DOHH2 (cell line): ENCODE measurements at regions not wholly inside any gene's neighbourhood (a gene's known extent, or its start where the extent isn't known, plus 50 kb on each side); places are given as distances from the start of the nearest gene placed in this dataset.

Experiments used
- H3F3A ChIP-seq: fragments of 200-600 bp; sonication (generic), shearing (Covaris generic); 2 replicates; pipeline ENCODE4 v1.6.0; 2016; ENCODE audit warnings: antibody characterized with exemption, mild to moderate bottlenecking; ENCODE audit not compliant: control insufficient read depth, insufficient read depth
- H3K27ac ChIP-seq: fragments of 200-600 bp; sonication (generic); 2 replicates; pipeline ENCODE4 v1.5.1; 2014; ENCODE audit warnings: low read depth, mild to moderate bottlenecking, low read length, moderate library complexity
- H3K27me3 ChIP-seq: fragments of 200-600 bp; sonication (generic); 2 replicates; pipeline ENCODE4 v1.6.1; 2014; ENCODE audit warnings: mild to moderate bottlenecking, low read length, mixed read lengths; ENCODE audit not compliant: control insufficient read depth
- H3K36me3 ChIP-seq: fragments of 200-600 bp; sonication (generic); 2 replicates; pipeline ENCODE4 v1.6.1; 2014; ENCODE audit warnings: mild to moderate bottlenecking, low read length, moderate library complexity, mixed read lengths; ENCODE audit not compliant: control insufficient read depth
- H3K4me1 ChIP-seq: fragments of 200-600 bp; sonication (generic); 2 replicates; pipeline ENCODE4 v1.6.1; 2014; ENCODE audit warnings: mild to moderate bottlenecking, low read length, mixed read lengths; ENCODE audit not compliant: control insufficient read depth
- H3K4me2 ChIP-seq: fragments of 200-600 bp; sonication (generic); 2 replicates; pipeline ENCODE4 v1.6.0; 2014; ENCODE audit warnings: mild to moderate bottlenecking, low read length, moderate library complexity
- H3K4me3 ChIP-seq: fragments of 200-600 bp; sonication (generic); 2 replicates; pipeline ENCODE4 v1.5.1; 2014; ENCODE audit warnings: mild to moderate bottlenecking, low read length, mixed read lengths
- H3K79me2 ChIP-seq: fragments of 200-600 bp; sonication (generic); 2 replicates; pipeline ENCODE4 v1.6.1; 2014; ENCODE audit warnings: mild to moderate bottlenecking, low read length, mixed read lengths; ENCODE audit not compliant: control insufficient read depth
- H3K9me2 ChIP-seq: fragments of 200-600 bp; sonication (generic); replicated peaks from 2 replicates; pipeline ENCODE4 v1.6.1; 2014; ENCODE audit warnings: mild to moderate bottlenecking, low read length, mixed read lengths; ENCODE audit not compliant: control insufficient read depth
- H3K9me3 ChIP-seq: fragments of 200-600 bp; sonication (generic); 2 replicates; pipeline ENCODE4 v1.6.1; 2014; ENCODE audit warnings: antibody characterized with exemption, low read length, mixed read lengths; ENCODE audit not compliant: control insufficient read depth, insufficient read depth
- H4K20me1 ChIP-seq: fragments of 200-600 bp; sonication (generic); 2 replicates; pipeline ENCODE4 v1.6.0; 2014; ENCODE audit warnings: low read depth, mild to moderate bottlenecking, antibody characterized with exemption, low read length, moderate library complexity; ENCODE audit not compliant: control insufficient read depth, insufficient read depth
- EZH2phosphoT487 ChIP-seq: fragments of 200-600 bp; sonication (generic); IDR thresholded peaks from 2 replicates; pipeline ENCODE4 v1.6.1; 2017; ENCODE audit warnings: borderline replicate concordance, mild to moderate bottlenecking, antibody characterized with exemption, low read length, moderate library complexity, mixed read lengths
- TF ChIP-seq, protein P1 (sequence below): fragments of 200-600 bp; sonication (generic); IDR thresholded peaks from one replicate; pipeline ENCODE4 v1.5.1; 2014; ENCODE audit warnings: antibody characterized with exemption, mild to moderate bottlenecking, low read depth, low read length; ENCODE audit not compliant: poor library complexity, severe bottlenecking

DNA sequence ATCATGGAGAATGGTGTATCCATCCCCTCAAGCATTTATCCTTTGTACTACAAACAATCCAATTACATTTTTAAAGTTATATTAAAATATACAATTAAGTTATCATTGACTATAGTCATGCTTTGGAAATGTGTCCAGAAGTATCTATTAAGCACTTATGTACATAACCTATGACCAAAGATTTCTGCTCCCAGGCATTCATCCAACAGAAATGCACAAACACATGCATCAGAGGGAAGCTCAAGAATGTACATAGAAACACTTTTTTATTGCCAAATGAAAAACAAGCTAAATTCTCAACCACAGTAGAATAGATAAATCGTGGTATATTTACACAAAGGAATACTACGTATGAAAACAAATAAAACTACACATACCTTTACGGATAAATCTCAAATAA, 700.5 kb upstream of the ZNF608 start:
- H3K36me3 ChIP-seq = no peaks in the 10 kb centered on the region
- no peaks in the 10 kb centered on the region for H4K20me1 ChIP-seq
- H3K9me2 ChIP-seq = no peaks in the 10 kb centered on the region
- H3K4me1 ChIP-seq = peaks cover 5% of the 10 kb centered on the region; the same call in 1 of the 2 replicates
- H3F3A ChIP-seq = no peaks in the 10 kb centered on the region
- H3K27me3 ChIP-seq = no peaks in the 10 kb centered on the region
- H3K9me3 ChIP-seq = no peaks in the 10 kb centered on the region
- no peak overlapping the region for H3K4me2 ChIP-seq
- H3K27ac ChIP-seq = no peak overlapping the region
- no peak overlapping the region for H3K4me3 ChIP-seq
- H3K79me2 ChIP-seq = no peaks in the 10 kb centered on the region
- TF ChIP-seq, protein P1, sequence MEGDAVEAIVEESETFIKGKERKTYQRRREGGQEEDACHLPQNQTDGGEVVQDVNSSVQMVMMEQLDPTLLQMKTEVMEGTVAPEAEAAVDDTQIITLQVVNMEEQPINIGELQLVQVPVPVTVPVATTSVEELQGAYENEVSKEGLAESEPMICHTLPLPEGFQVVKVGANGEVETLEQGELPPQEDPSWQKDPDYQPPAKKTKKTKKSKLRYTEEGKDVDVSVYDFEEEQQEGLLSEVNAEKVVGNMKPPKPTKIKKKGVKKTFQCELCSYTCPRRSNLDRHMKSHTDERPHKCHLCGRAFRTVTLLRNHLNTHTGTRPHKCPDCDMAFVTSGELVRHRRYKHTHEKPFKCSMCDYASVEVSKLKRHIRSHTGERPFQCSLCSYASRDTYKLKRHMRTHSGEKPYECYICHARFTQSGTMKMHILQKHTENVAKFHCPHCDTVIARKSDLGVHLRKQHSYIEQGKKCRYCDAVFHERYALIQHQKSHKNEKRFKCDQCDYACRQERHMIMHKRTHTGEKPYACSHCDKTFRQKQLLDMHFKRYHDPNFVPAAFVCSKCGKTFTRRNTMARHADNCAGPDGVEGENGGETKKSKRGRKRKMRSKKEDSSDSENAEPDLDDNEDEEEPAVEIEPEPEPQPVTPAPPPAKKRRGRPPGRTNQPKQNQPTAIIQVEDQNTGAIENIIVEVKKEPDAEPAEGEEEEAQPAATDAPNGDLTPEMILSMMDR = no peak
- TF ChIP-seq EZH2phosphoT487 = no peak

DNA sequence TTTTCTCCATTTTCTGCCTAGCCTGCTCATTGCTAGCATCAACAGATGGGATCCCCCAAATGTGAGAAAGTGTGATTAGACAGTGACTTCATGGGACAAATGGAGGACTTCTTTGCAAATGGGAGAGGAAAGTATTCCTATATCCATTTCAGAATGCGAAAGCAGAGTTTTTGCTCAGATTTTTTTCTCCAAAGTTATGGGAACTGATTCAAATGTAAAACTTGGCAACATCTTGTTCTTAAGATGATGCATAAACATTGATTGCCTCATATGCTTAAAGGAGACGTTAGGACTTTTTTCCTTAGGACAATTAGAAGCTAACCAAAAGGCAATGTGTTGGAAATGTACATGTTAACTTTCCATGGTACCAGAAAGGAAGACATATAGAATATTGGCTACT, 704.3 kb upstream of the ZNF608 start:
- H3K27ac ChIP-seq = no peak overlapping the region
- H3K4me2 ChIP-seq = no peak overlapping the region
- H3K9me3 ChIP-seq = no peaks in the 10 kb centered on the region
- H3F3A ChIP-seq = no peaks in the 10 kb centered on the region
- H3K4me3 ChIP-seq = no peak overlapping the region
- no peak for TF ChIP-seq EZH2phosphoT487
- TF ChIP-seq, protein P1 = no peak
- no peaks in the 10 kb centered on the region for H3K79me2 ChIP-seq
- no peaks in the 10 kb centered on the region for H4K20me1 ChIP-seq
- H3K9me2 ChIP-seq = no peaks in the 10 kb centered on the region
- H3K27me3 ChIP-seq = no peaks in the 10 kb centered on the region
- H3K4me1 ChIP-seq = no peaks in the 10 kb centered on the region
- no peaks in the 10 kb centered on the region for H3K36me3 ChIP-seq

DNA sequence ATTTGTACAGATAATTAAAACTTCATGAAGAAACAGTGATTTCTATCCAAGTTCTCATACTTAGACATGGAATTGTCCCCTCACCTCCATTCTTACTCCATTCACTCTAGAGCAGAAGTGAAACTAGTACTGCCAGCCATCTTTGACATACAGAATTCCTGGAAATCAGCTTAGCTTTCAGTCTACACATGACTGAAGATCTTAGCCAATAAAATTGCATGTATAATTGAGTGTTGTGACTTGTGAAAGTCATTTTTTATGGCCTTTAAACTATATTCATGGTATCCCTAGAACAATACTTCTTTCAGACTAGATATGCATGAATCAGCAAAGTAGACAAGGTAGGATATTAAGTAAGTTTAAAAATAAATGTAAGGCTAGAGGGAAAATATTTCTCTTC, 705.2 kb upstream of the ZNF608 start:
- H3K4me1 ChIP-seq = no peaks in the 10 kb centered on the region
- no peak for TF ChIP-seq EZH2phosphoT487
- TF ChIP-seq, protein P1 = no peak

DNA sequence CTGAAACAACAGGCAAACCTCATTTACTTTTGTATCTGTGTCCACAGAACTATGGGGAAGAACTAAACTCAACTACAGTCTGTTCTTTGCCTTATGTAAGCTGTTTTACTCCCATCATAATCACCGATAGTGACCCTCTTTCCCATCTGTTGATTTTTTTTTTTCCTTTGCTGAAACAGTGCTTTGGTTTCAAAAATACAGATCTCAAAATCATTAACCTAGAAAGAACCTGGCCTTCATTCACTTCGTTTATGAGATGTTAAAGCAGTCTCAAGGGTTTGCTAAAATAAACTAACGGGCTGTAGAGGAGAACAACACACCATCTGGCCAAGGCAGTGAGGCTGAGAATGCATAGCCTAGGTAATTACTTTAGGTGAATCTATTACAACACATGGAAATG, 706.6 kb upstream of the ZNF608 start:
- no peaks in the 10 kb centered on the region for H3K36me3 ChIP-seq
- H3K9me2 ChIP-seq = no peaks in the 10 kb centered on the region
- H3K4me2 ChIP-seq = no peak overlapping the region
- H3K4me1 ChIP-seq = no peaks in the 10 kb centered on the region
- H3F3A ChIP-seq = no peaks in the 10 kb centered on the region
- no peaks in the 10 kb centered on the region for H3K79me2 ChIP-seq
- H3K9me3 ChIP-seq = no peaks in the 10 kb centered on the region; the same call in 1 of the 2 replicates
- no peak overlapping the region for H3K4me3 ChIP-seq
- no peak overlapping the region for H3K27ac ChIP-seq
- TF ChIP-seq EZH2phosphoT487 = no peak
- H3K27me3 ChIP-seq = no peaks in the 10 kb centered on the region
- no peaks in the 10 kb centered on the region for H4K20me1 ChIP-seq

More for the DNA sequence above, 705.2 kb upstream of the ZNF608 start:
- Histone ChIP-seq H3F3A (no peaks in the 10 kb centered on the region), H3K27me3 (no peaks in the 10 kb centered on the region), H3K9me3 (no peaks in the 10 kb centered on the region), H3K36me3 (no peaks in the 10 kb centered on the region), H3K9me2 (no peaks in the 10 kb centered on the region), H3K4me2 (no peak overlapping the region), H3K4me3 (no peak overlapping the region), H3K27ac (no peak overlapping the region), H3K79me2 (no peaks in the 10 kb centered on the region), H4K20me1 (no peaks in the 10 kb centered on the region)
